Activated effector memory CD4-positive, alpha-beta T cell treated with anti-CD3 and anti-CD28 coated beads, Interleukin-2, amount 50 U/mL, for 16 hours (primary cell): ENCODE measurements at regions not wholly inside any gene's neighbourhood (a gene's known extent, or its start where the extent isn't known, plus 50 kb on each side); places are given as distances from the start of the nearest gene placed in this dataset.

Experiments used
- DNase-seq: peaks from one replicate; pipeline ENCODE4 v3.0.0-alpha.2; 2020

GRCh38 chr12:60803147-60803546 lies 1207.3 kb downstream of the SLC16A7 start:
- no peak for DNase-seq

GRCh38 chr12:60805364-60805763 lies 1209.5 kb downstream of the SLC16A7 start:
- no peak for DNase-seq

GRCh38 chr12:60819794-60820193 lies 1224.0 kb downstream of the SLC16A7 start:
- DNase-seq, result no peak

- DNase-seq, result no peak
Measured at GRCh38 chr12:60822580-60822979, 1226.8 kb downstream of the SLC16A7 start.

- no peak for DNase-seq
Measured at GRCh38 chr12:60830381-60830780, 1234.6 kb downstream of the SLC16A7 start.

GRCh38 chr12:60832290-60832689 lies 1236.5 kb downstream of the SLC16A7 start:
- DNase-seq, result no peak

GRCh38 chr12:60834372-60834771 lies 1238.5 kb downstream of the SLC16A7 start:
- no peak for DNase-seq

- no peak for DNase-seq
Measured at GRCh38 chr12:60834806-60835205, 1239.0 kb downstream of the SLC16A7 start.

GRCh38 chr12:60836651-60837050 lies 1240.8 kb downstream of the SLC16A7 start:
- DNase-seq, result no peak

GRCh38 chr12:60842181-60842580 lies 1246.4 kb downstream of the SLC16A7 start:
- DNase-seq, result no peak

- no peak for DNase-seq
Measured at GRCh38 chr12:60844101-60844500, 1248.3 kb downstream of the SLC16A7 start.

GRCh38 chr12:60844875-60845274 lies 1249.0 kb downstream of the SLC16A7 start:
- no peak for DNase-seq

- no peak for DNase-seq
Measured at GRCh38 chr12:60845696-60846095, 1249.9 kb downstream of the SLC16A7 start.

GRCh38 chr12:60847281-60847680 lies 1251.5 kb downstream of the SLC16A7 start:
- no peak for DNase-seq

GRCh38 chr12:60849723-60850122 lies 1253.9 kb downstream of the SLC16A7 start:
- DNase-seq, result no peak

GRCh38 chr12:60853407-60853806 lies 1257.6 kb downstream of the SLC16A7 start:
- DNase-seq, result no peak

GRCh38 chr12:60863421-60863820 lies 1267.6 kb downstream of the SLC16A7 start:
- DNase-seq, result no peak

GRCh38 chr12:60872219-60872618 lies 1276.4 kb downstream of the SLC16A7 start:
- DNase-seq, result no peak

- no peak for DNase-seq
Measured at GRCh38 chr12:60872850-60873713, 1277.3 kb downstream of the SLC16A7 start.

- DNase-seq, result no peak
Measured at GRCh38 chr12:60874091-60874490, 1278.3 kb downstream of the SLC16A7 start.

GRCh38 chr12:60920841-60921495 lies 1325.1 kb downstream of the SLC16A7 start:
- no peak for DNase-seq

GRCh38 chr12:60921541-60921940 lies 1325.7 kb downstream of the SLC16A7 start:
- DNase-seq, result no peak

- DNase-seq, result no peak
Measured at GRCh38 chr12:60926256-60926655, 1330.4 kb downstream of the SLC16A7 start.

GRCh38 chr12:60930151-60930550 lies 1330.1 kb upstream of the USP15 start:
- DNase-seq, result no peak
